Spleen (tissue), 7 donors: ENCODE measurements at regions not wholly inside any gene's neighbourhood (a gene's known extent, or its start where the extent isn't known, plus 50 kb on each side); places are given as distances from the start of the nearest gene placed in this dataset.

Experiments
- POLR2A ChIP-seq, 3 donors: fragments of 450-650 bp; IDR thresholded peaks; one replicate each; pipeline ENCODE4 v1.5.1; 2017; ENCODE audit warnings: antibody characterized with exemption in 3 of 3, mild to moderate bottlenecking in 1 of 3
- TF ChIP-seq, protein P1 (sequence below), 11 experiments: fragments of 200-600 bp in 7 of 11; fragments of 450-650 bp in 4 of 11; sonication (generic) in 4 of 11; IDR thresholded peaks in 8 of 11; conservative IDR thresholded peaks in 3 of 11; 1 replicate in 7 of 11; 2 replicates in 4 of 11; pipeline versions ENCODE4 v1.4.0 to v1.8.0; 2016 to 2021; ENCODE audit warnings: antibody characterized with exemption in 11 of 11, inconsistent platforms in 4 of 11, mild to moderate bottlenecking in 1 of 11
- donor health status: DM: no; HTN: no; CAD: no; lungs with moderate emphysema.
- donor health status: DM: no; HTN: no; CAD: no.
- donor health status: DM: no; HTN: no; CAD: no.

DNA sequence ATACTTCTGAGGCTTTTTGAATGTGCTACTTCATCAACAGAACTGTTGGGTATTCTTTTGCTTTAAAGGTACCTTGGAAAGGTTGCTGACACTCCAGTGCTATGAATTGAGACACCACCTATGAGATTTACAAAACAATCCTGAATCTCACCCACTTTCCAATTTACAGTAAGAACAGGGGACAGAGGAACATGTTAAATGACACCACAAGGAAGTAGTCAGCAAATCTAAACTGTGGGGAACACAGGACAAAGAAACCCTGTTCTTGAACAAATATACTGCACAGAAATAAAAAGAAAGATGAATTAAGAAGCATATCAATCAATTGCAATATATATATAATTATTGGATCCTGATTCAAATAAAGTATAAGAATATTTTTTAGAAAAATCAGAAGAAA is 216.7 kb upstream of the ARID1B start:
- TF ChIP-seq, protein P1, sequence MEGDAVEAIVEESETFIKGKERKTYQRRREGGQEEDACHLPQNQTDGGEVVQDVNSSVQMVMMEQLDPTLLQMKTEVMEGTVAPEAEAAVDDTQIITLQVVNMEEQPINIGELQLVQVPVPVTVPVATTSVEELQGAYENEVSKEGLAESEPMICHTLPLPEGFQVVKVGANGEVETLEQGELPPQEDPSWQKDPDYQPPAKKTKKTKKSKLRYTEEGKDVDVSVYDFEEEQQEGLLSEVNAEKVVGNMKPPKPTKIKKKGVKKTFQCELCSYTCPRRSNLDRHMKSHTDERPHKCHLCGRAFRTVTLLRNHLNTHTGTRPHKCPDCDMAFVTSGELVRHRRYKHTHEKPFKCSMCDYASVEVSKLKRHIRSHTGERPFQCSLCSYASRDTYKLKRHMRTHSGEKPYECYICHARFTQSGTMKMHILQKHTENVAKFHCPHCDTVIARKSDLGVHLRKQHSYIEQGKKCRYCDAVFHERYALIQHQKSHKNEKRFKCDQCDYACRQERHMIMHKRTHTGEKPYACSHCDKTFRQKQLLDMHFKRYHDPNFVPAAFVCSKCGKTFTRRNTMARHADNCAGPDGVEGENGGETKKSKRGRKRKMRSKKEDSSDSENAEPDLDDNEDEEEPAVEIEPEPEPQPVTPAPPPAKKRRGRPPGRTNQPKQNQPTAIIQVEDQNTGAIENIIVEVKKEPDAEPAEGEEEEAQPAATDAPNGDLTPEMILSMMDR (IDR thresholded peaks at IDR 0.05 in 8 of 11, conservative IDR thresholded peaks at IDR 0.05 in 3 of 11): no peak
- no peak for TF ChIP-seq POLR2A (IDR thresholded peaks at IDR 0.05)
